Hematopoietic multipotent progenitor cell treated with erythropoietin and hydrocortisone succinate and interleukin-3 and kit ligand, for 4 days (in vitro differentiated cells): ENCODE measurements at regions not wholly inside any gene's neighbourhood (a gene's known extent, or its start where the extent isn't known, plus 50 kb on each side); places are given as distances from the start of the nearest gene placed in this dataset.
"Not testable (repeated sequence)": the region's sequence is repeated elsewhere in the genome, so short reads cannot be mapped to it uniquely, and the experiment has no call there.

Experiments used
- DNase-seq: peaks from one replicate; pipeline ENCODE4 v3.0.0-alpha.2; 2015

DNA sequence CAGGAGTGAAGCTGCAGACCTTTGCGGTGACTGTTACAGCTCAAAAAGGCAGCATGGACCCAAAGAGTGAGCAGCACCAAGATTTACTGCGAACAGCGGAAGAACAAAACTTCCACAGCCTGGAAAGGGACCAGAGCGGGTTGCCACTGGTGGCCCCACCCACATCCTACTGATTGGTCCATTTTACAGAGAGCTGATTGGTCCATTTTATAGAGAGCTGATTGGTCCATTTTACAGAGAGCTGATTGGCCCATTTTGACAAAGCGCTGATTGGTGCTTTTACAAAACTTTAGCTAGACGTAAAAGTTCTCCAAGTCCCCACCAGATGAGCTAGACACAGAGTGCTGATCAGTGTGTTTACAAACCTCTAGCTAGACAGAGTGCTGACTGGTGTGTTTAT is 134.2 kb upstream of the FRG1 start:
- DNase-seq: no peak

GRCh38 chr4:189807031-189807430 is 133.6 kb upstream of the FRG1 start:
- no peak for DNase-seq

GRCh38 chr4:189809241-189809735 is 131.4 kb upstream of the FRG1 start:
- DNase-seq: no peak

DNA sequence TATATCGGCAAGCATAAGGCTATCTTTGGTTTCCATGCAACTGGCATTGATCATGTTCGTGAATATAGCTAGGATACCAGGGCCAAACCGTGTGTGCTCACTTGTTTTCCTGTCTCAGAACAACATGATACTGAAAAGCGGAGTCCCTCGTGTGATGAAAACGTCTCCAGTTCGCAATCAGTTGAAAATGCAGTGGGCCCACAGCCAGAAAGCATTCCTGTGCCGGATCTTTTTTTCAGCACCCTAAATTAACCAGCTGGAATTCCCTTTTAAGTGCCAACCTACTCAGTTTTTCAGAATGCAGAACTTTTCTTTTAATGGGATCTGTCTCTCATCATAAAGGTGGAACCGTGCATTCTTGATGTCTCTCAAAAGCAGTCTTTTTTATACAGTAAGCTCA is 130.8 kb upstream of the FRG1 start:
- no peak for DNase-seq

GRCh38 chr4:189810318-189811181 is 130.1 kb upstream of the FRG1 start:
- not testable (repeated sequence) for DNase-seq

GRCh38 chr4:189815404-189816192 is 125.1 kb upstream of the FRG1 start:
- DNase-seq: no peak

DNA sequence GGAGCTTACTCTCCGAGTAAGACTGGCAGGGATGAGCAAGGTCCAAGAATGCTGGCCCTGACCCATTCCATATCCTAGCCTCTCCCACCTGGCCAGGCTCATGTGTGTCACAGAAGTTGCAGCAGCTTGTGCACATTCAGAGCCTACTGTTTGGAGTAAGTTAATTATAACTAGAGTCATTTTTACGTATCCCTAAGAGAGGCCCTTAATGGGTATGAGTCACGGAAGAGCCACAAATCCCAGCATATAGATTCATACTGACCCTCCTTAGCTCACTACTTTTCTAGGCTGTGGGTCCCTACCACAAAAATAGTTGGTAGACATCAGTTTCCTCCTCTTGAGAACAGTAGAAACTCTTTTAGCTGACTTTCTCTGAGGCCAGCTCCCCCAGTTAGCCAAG is 118.3 kb upstream of the FRG1 start:
- DNase-seq: no peak

DNA sequence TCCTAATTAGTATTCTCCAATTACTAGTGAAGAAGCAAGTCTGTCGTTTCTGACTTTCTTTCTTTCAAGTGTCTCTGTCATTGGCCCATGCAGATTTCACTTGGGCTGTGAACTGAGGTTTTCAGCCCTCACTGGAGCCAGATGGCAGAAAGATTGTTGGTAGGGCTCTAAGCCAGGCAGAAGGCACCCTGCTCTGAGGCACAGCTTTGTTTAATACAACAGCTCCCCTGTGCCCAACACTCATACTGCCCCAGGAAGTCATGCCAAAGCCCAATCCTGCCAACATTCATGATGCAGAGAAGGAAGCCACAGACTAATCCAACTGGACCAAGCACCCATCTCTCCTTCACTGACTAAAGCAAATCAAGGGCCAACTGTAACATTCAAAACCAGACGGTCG is 117.1 kb upstream of the FRG1 start:
- no peak for DNase-seq

DNA sequence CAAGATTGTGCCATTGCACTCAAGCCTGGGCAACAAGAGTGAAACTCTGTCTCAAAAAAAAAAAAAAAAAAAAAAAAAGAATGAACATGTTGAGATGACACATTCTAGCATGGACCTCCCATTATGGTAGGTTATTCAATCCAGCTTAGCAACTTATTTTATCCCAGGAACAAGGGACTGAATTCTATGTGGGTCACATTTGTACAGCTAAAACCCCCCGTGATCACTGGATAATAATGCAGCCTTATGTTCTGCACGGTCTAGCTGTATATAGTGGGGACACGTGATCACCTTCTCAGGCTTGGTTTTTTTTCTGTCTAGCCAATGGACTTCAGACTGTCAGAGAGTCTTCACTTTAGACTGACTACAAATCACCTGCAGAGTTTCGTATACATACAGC is 115.2 kb upstream of the FRG1 start:
- no peak for DNase-seq

GRCh38 chr4:189826657-189827056 is 114.0 kb upstream of the FRG1 start:
- no peak for DNase-seq

DNA sequence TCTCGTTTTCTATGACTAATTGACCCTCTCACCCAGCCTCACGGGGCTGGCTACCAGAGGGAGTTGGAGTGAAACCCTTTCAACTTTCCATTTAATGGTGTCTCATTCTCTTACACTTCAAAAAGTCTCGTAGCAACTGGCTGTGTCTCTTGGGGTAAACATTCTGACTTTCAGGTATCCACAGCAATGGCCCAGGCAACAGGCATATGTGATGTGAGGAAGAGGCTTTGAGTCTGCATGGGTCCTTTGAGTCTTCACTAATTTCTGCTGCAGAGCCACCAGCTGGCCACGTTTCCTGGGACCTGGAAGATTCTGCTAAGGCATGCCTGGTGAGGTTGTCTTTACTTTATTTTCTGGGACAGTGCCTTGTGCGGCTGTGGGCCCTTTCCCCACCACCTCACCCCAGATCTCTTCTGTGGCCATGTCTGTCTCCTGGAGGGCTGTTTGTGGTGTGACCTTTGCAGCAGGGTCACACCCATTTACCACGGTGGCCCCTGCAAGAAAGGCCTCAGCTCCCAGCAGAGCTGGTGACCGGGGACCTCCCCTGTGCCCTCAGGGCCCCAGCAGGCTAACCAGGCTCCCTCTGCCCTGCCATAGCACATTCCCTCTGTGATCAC is 112.5 kb upstream of the FRG1 start:
- DNase-seq: no peak

DNA sequence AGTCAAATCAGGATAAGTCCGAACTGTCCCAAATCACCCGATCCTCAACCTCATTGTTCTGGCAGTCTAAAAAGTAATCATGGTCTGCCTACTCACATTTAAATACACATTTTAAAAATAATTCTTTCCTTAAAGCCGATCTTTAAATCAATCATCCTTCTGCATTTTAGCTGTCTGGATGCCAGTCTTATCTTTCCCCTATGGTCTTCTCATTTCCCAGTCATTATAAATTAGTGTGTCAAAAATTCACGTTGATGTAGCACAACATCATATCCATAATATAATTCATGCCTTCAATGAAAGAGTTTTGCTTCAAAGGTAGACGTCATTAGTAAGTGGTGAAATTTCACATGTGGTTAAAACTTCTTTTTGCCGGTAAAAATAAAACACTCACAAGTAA is 108.1 kb upstream of the FRG1 start:
- DNase-seq: no peak

DNA sequence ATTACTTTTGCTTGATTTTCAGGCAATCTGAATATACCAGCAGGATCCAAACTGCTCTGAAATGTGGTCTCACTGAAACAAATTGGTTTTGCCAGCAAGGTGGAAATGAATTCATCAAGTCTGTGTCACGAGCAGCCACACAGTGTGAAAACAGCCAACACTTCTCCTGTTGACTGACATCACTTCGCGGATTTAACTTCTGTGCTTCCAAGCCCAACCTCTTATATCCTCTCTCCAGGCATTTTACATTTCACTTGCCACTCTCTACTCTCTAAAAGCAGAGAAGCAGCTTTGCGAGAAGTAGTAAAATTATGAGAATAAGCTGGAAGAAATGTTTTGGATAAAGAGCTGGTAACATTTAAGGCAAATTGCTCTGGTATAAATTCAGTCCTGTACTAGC is 106.1 kb upstream of the FRG1 start:
- no peak for DNase-seq

DNA sequence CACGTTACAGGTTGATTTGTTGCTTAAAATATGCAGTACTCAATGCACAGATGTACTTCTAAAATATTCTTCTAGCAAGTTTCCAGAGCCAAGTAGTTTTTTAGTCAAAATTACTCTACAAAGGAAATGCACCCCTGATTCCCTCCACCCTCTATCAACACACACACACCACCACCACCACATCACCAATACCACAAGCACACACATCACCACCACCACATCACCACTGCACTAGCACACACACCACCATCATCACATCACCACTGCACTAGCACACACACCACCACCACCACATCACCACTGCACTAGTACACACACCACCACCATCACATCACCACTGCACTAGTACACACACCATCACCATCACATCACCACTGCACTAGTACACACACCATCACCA is 105.2 kb upstream of the FRG1 start:
- no peak for DNase-seq

GRCh38 chr4:189837471-189837870 is 103.2 kb upstream of the FRG1 start:
- no peak for DNase-seq

GRCh38 chr4:189838821-189839497 is 101.7 kb upstream of the FRG1 start:
- DNase-seq: peak; percentile 68

- DNase-seq: no peak
Observed at GRCh38 chr4:189840356-189840755, 100.3 kb upstream of the FRG1 start.

GRCh38 chr4:189843413-189844009 is 97.2 kb upstream of the FRG1 start:
- no peak for DNase-seq

GRCh38 chr4:189845145-189845846 is 95.4 kb upstream of the FRG1 start:
- DNase-seq: no peak

DNA sequence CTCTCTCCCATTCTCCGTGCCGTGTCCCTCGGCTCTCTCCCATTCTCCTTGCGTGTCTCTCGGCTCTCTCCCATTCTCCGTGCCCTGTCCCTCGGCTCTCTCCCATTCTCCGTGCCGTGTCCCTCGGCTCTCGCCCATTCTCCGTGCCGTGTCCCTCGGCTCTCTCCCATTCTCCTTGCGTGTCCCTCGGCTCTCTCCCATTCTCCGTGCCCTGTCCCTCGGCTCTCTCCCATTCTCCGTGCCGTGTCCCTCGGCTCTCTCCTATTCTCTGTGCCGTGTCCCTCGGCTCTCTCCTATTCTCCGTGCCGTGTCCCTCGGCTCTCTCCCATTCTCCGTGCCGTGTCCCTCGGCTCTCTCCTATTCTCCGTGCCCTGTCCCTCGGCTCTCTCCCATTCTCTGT is 94.6 kb upstream of the FRG1 start:
- DNase-seq: not testable (repeated sequence)

GRCh38 chr4:189846608-189847007 is 94.1 kb upstream of the FRG1 start:
- not testable (repeated sequence) for DNase-seq

DNA sequence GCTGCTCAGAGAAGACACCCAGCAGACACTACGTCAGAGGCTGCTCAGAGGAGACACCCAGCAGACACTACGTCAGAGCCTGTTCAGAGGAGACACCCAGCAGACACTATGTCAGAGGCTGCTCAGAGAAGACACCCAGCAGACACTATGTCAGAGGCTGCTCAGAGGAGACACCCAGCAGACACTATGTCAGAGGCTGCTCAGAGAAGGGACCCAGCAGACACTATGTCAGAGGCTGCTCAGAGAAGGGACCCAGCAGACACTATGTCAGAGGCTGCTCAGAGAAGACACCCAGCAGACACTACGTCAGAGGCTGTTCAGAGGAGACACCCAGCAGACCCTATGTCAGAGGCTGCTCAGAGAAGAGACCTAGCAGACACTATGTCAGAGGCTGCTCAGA is 92.0 kb upstream of the FRG1 start:
- not testable (repeated sequence) for DNase-seq
